Fibroblast of the aortic adventitia (primary cell): ENCODE measurements at regions not wholly inside any gene's neighbourhood (a gene's known extent, or its start where the extent isn't known, plus 50 kb on each side); places are given as distances from the start of the nearest gene placed in this dataset.

Experiments used
- DNase-seq: peaks from one replicate; pipeline ENCODE4 v3.0.0-alpha.2; 2010; ENCODE audit warnings: low read depth
- H3K4me3 ChIP-seq: 2 replicates; pipeline ENCODE4 v1.5.1; 2011; ENCODE audit warnings: low read depth, mild to moderate bottlenecking, control low read depth, low read length, moderate library complexity
- CTCF ChIP-seq: IDR thresholded peaks from 2 replicates; pipeline ENCODE4 v1.5.1; 2011; ENCODE audit warnings: mild to moderate bottlenecking, low read length, control low read depth, inconsistent platforms; ENCODE audit not compliant: insufficient read depth

GRCh38 chr10:47053081-47053798, 142.0 kb downstream of the PTPN20 start:
- DNase-seq: no peak
- no peak overlapping the region for H3K4me3 ChIP-seq
- TF ChIP-seq CTCF: no peak

GRCh38 chr10:47054974-47055373, 143.7 kb downstream of the PTPN20 start:
- no peak overlapping the region for H3K4me3 ChIP-seq
- no peak for DNase-seq
- no peak for TF ChIP-seq CTCF

GRCh38 chr10:47055386-47056246, 144.4 kb downstream of the PTPN20 start:
- no peak for TF ChIP-seq CTCF
- no peak overlapping the region for H3K4me3 ChIP-seq
- no peak for DNase-seq

GRCh38 chr10:47056247-47056510, 145.0 kb downstream of the PTPN20 start:
- no peak for DNase-seq
- TF ChIP-seq CTCF: no peak
- no peak overlapping the region for H3K4me3 ChIP-seq

GRCh38 chr10:47057471-47057870, 146.2 kb downstream of the PTPN20 start:
- no peak overlapping the region for H3K4me3 ChIP-seq
- no peak for DNase-seq
- TF ChIP-seq CTCF: no peak

- H3K4me3 ChIP-seq: no peak overlapping the region
- DNase-seq: no peak
- TF ChIP-seq CTCF: no peak
Observed at GRCh38 chr10:47058032-47058702, 146.9 kb downstream of the PTPN20 start.
